HepG2 (cell line): ENCODE measurements at regions not wholly inside any gene's neighbourhood (a gene's known extent, or its start where the extent isn't known, plus 50 kb on each side); places are given as distances from the start of the nearest gene placed in this dataset.

Source experiments
- ATAC-seq: fragments of 200-7000 bp; cut with Tn5 transposase; 3 replicates; pipeline ENCODE4 v1.9.1; 2020; ENCODE audit warnings: mild to moderate bottlenecking, moderate library complexity
- BruUV-seq: library from RNA; stranded (reverse); fragments of 400-500 nt; replicated peaks from 2 replicates; lab custom pipeline; 2021; lab: Mats Ljungman, UMichigan
- CTCF ChIA-PET: fragments of 300-600 bp; formaldehyde crosslinking; extraction: SDS; loops from one replicate; lab custom pipeline; 2021; ENCODE audit warnings: low total read pairs, inconsistent platforms, low intra/inter-chr PET ratio; lab: Yijun Ruan, JAX
- POLR2A ChIA-PET: fragments of 350-600 bp; sonication (Branson Sonifier 250); formaldehyde crosslinking; loops from one replicate; lab custom pipeline; 2020; ENCODE audit warnings: antibody characterized with exemption, inconsistent platforms; lab: Yijun Ruan, JAX
- DNase-seq: peaks from one replicate; pipeline ENCODE4 v3.0.0-alpha.2; 2015; ENCODE audit warnings: low spot score
- FAIRE-seq: peaks from 3 replicates; lab custom pipeline; 2011; peaks lifted over from hg19 to GRCh38; lab: Jason Lieb, UNC
- H2AFZ ChIP-seq: one replicate; pipeline ENCODE4 v1.6.1; 2011; ENCODE audit warnings: low read length, inconsistent platforms
- H3K27ac ChIP-seq: fragments of 300-600 bp; 3 replicates; pipeline ENCODE4 v1.8.0; 2011; ENCODE audit warnings: mixed run types, mild to moderate bottlenecking, mixed read lengths, low read length, inconsistent platforms; ENCODE audit not compliant: insufficient read depth; ENCODE audit errors: extremely low read length
- H3K27me3 ChIP-seq, 2 experiments: fragments of 200-600 bp in 1 of 2; 2 replicates in 1 of 2; 3 replicates in 1 of 2; pipeline versions ENCODE4 v1.6.0 to v1.8.0; 2011; ENCODE audit warnings: low read length in 2 of 2, mild to moderate bottlenecking in 2 of 2, moderate library complexity in 2 of 2, inconsistent platforms in 1 of 2; ENCODE audit not compliant: insufficient read depth in 2 of 2, control insufficient read depth in 1 of 2
- H3K36me3 ChIP-seq, 2 experiments: fragments of 200-600 bp in 1 of 2; replicated peaks in 1 of 2; 2 replicates in 1 of 2; 3 replicates in 1 of 2; pipeline versions ENCODE4 v1.5.1 to v1.8.0; 2011; ENCODE audit warnings: low read length in 2 of 2, inconsistent platforms in 1 of 2; ENCODE audit not compliant: insufficient read depth in 2 of 2, control insufficient read depth in 1 of 2
- H3K4me1 ChIP-seq: 2 replicates; pipeline ENCODE4 v1.5.1; 2012; ENCODE audit warnings: low read length, inconsistent platforms; ENCODE audit not compliant: insufficient read depth
- H3K4me2 ChIP-seq: 2 replicates; pipeline ENCODE4 v1.6.0; 2011; ENCODE audit warnings: low read depth, low read length, inconsistent platforms
- H3K4me3 ChIP-seq, 3 experiments: fragments of 200-600 bp in 1 of 3; sonication (generic), shearing (Covaris generic) in 1 of 3; replicated peaks in 1 of 3; 2 replicates each; pipeline ENCODE4 v1.5.1; 2011 to 2016; ENCODE audit warnings: low read length in 3 of 3, inconsistent platforms in 2 of 3, low read depth in 2 of 3, mild to moderate bottlenecking in 2 of 3, control low read depth in 1 of 3, mixed read lengths in 1 of 3; ENCODE audit not compliant: insufficient read depth in 1 of 3
- H3K79me2 ChIP-seq: one replicate; pipeline ENCODE4 v1.6.1; 2011; ENCODE audit warnings: low read length, inconsistent platforms; ENCODE audit not compliant: insufficient read depth
- H3K9ac ChIP-seq: 2 replicates; pipeline ENCODE4 v1.6.0; 2011; ENCODE audit warnings: mild to moderate bottlenecking, low read depth, low read length, inconsistent platforms; ENCODE audit not compliant: insufficient read depth
- H3K9me3 ChIP-seq: 2 replicates; pipeline ENCODE4 v1.5.1; 2012; ENCODE audit warnings: mild to moderate bottlenecking, low read length
- H4K20me1 ChIP-seq: 2 replicates; pipeline ENCODE4 v1.6.0; 2011; ENCODE audit warnings: inconsistent platforms, mild to moderate bottlenecking, low read length, moderate library complexity; ENCODE audit not compliant: insufficient read depth
- HCFC1 ChIP-seq: fragments of 150-350 bp; IDR thresholded peaks from 2 replicates; pipeline ENCODE4 v1.6.1; 2014; ENCODE audit warnings: low read depth, low read length
- PBX3 ChIP-seq: sonication (generic); formaldehyde crosslinking; IDR thresholded peaks from 2 replicates; pipeline ENCODE4 v1.8.1; 2023; ENCODE audit warnings: missing genetic modification reagents, inconsistent platforms, borderline replicate concordance
- SMAD1 ChIP-seq: sonication (generic); formaldehyde crosslinking; IDR thresholded peaks from 2 replicates; pipeline ENCODE4 v1.4.0; 2020; ENCODE audit warnings: missing genetic modification reagents, low read depth, mild to moderate bottlenecking, borderline replicate concordance
- ZNF12 ChIP-seq: sonication (generic); formaldehyde crosslinking; IDR thresholded peaks from 2 replicates; pipeline ENCODE4 v1.5.0; 2020; ENCODE audit warnings: missing genetic modification reagents
- ZNF691 ChIP-seq: sonication (generic); formaldehyde crosslinking; IDR thresholded peaks from 2 replicates; pipeline ENCODE4 v1.4.0; 2020; ENCODE audit warnings: missing genetic modification reagents, low read depth, mild to moderate bottlenecking, borderline replicate concordance
- ZUFSP ChIP-seq: sonication (generic); formaldehyde crosslinking; IDR thresholded peaks from 2 replicates; pipeline ENCODE4 v1.9.0; 2021; ENCODE audit warnings: missing genetic modification reagents, mild to moderate bottlenecking, borderline replicate concordance
- WGBS: methylation state at CpG from one replicate; pipeline ENCODE4 v1.1.6; 2017; ENCODE audit warnings: low lambda C conversion rate; 5-methylcytosine and 5-hydroxymethylcytosine counted together
- in situ Hi-C: cut with HindIII; loops from 2 replicates; pipeline ENCODE4 v1.10.0; 2017; ENCODE audit warnings: low pct_unique_long_range_greater_than_20kb; ENCODE audit not compliant: extremely low pct_ligation_motif_present
- intact Hi-C: fragments of 100-400 bp; cut with micrococcal nuclease; formaldehyde crosslinking; loops from one replicate; pipeline ENCODE4 v1.10.0; 2022; ENCODE audit not compliant: unreplicated experiment

- Histone ChIP-seq H3K9me3 (peaks cover 3% of the 10 kb centered on the region), H3K9ac (no peak overlapping the region), H3K36me3 (no peaks in the 10 kb centered on the region), H3K27me3 (no peaks in the 10 kb centered on the region), H4K20me1 (no peaks in the 10 kb centered on the region), H3K4me1 (no peaks in the 10 kb centered on the region), H3K4me2 (no peak overlapping the region)
- CTCF ChIA-PET, result no interaction called here
- ATAC-seq (no peak), FAIRE-seq (no peak)
- intact Hi-C loops, result no loop called here
- WGBS, result 85% methylated on average over 6 of the region's 6 CpGs
- POLR2A ChIA-PET, result no interaction called here
- TF ChIP-seq SMAD1 (CRISPR knock-in tag) (no peak), ZNF691 (no peak), HCFC1 (no peak), PBX3 (CRISPR knock-in tag) (no peak), ZNF12 (no peak), ZUFSP (CRISPR knock-in tag) (no peak)
- TF ChIP-seq, all 625 proteins: peak for 0
- DNase-seq, result no peak
- H2AFZ ChIP-seq, result no peak overlapping the region
- in situ Hi-C loops, result no loop called here
- H3K4me3 ChIP-seq, result no peak overlapping the region
- H3K79me2 ChIP-seq, result no peaks in the 10 kb centered on the region
- no TSS peak for BruUV-seq
- H3K27ac ChIP-seq, result no peak overlapping the region
Measured at GRCh38 chrX:20459410-20460350, 193.0 kb upstream of the RPS6KA3 start.
